Fibroblast of lung (primary cell): ENCODE measurements at regions not wholly inside any gene's neighbourhood (a gene's known extent, or its start where the extent isn't known, plus 50 kb on each side); places are given as distances from the start of the nearest gene placed in this dataset.
"Not testable (repeated sequence)": the region's sequence is repeated elsewhere in the genome, so short reads cannot be mapped to it uniquely, and the experiment has no call there.

Experiments used
- DNase-seq, 2 donors: peaks; one replicate each; pipeline versions ENCODE4 v3.0.0 to v3.0.0-alpha.2; 2010; ENCODE audit warnings: low read depth in 2 of 2
- H2AFZ ChIP-seq: 2 replicates; pipeline ENCODE4 v1.5.1; 2012; ENCODE audit warnings: low read length, control low read depth, inconsistent platforms
- H3K27ac ChIP-seq: 2 replicates; pipeline ENCODE4 v1.5.1; 2011; ENCODE audit warnings: low read length, control low read depth; ENCODE audit not compliant: insufficient read depth
- H3K27me3 ChIP-seq: 2 replicates; pipeline ENCODE4 v1.5.1; 2011; ENCODE audit warnings: mild to moderate bottlenecking, low read length; ENCODE audit not compliant: control insufficient read depth, insufficient read depth
- H3K36me3 ChIP-seq: 2 replicates; pipeline ENCODE4 v1.5.1; 2011; ENCODE audit warnings: low read length; ENCODE audit not compliant: control insufficient read depth, insufficient read depth
- H3K4me1 ChIP-seq: 2 replicates; pipeline ENCODE4 v1.5.1; 2011; ENCODE audit warnings: low read length; ENCODE audit not compliant: control insufficient read depth, insufficient read depth; ENCODE audit errors: extremely low read depth
- H3K4me2 ChIP-seq: 2 replicates; pipeline ENCODE4 v1.5.1; 2011; ENCODE audit warnings: low read length, control low read depth; ENCODE audit not compliant: insufficient read depth; ENCODE audit errors: extremely low read depth
- H3K4me3 ChIP-seq, 4 experiments: fragments of 200-600 bp in 1 of 4; sonication (generic) in 1 of 4; replicated peaks in 1 of 4; 2 replicates each; pipeline ENCODE4 v1.5.1; 2011 to 2016; ENCODE audit warnings: low read length in 4 of 4, low read depth in 3 of 4, mild to moderate bottlenecking in 3 of 4, control low read depth in 2 of 4, inconsistent platforms in 1 of 4, mixed read lengths in 1 of 4; ENCODE audit not compliant: insufficient read depth in 1 of 4; ENCODE audit errors: control extremely low read depth in 1 of 4
- H3K79me2 ChIP-seq: 2 replicates; pipeline ENCODE4 v1.5.1; 2012; ENCODE audit warnings: mild to moderate bottlenecking, low read length, inconsistent platforms; ENCODE audit not compliant: control insufficient read depth, insufficient read depth
- H3K9ac ChIP-seq: 2 replicates; pipeline ENCODE4 v1.5.1; 2011; ENCODE audit warnings: mild to moderate bottlenecking, low read length, control low read depth; ENCODE audit not compliant: insufficient read depth
- H3K9me3 ChIP-seq: 2 replicates; pipeline ENCODE4 v1.5.1; 2012; ENCODE audit warnings: low read depth, low read length; ENCODE audit not compliant: control insufficient read depth, insufficient read depth
- H4K20me1 ChIP-seq: 2 replicates; pipeline ENCODE4 v1.5.1; 2011; ENCODE audit warnings: low read length; ENCODE audit not compliant: control insufficient read depth, insufficient read depth; ENCODE audit errors: extremely low read depth
- CTCF ChIP-seq, 2 donors: IDR thresholded peaks in 1 of 2; conservative IDR thresholded peaks in 1 of 2; 1 replicate in 1 of 2; 2 replicates in 1 of 2; pipeline ENCODE4 v1.5.1; 2011 to 2012; ENCODE audit warnings: low read length in 2 of 2, control low read depth in 1 of 2, inconsistent platforms in 1 of 2, low read depth in 1 of 2, mild to moderate bottlenecking in 1 of 2
- EZH2 ChIP-seq: IDR thresholded peaks from 2 replicates; pipeline ENCODE4 v1.5.1; 2012; ENCODE audit warnings: low read length, control low read depth, mild to moderate bottlenecking; ENCODE audit errors: missing control alignments

- H4K20me1 ChIP-seq = no peaks in the 10 kb centered on the region
- no peak overlapping the region for H3K4me3 ChIP-seq
- no peaks in the 10 kb centered on the region for H3K79me2 ChIP-seq
- no peaks in the 10 kb centered on the region for H3K36me3 ChIP-seq
- H3K4me1 ChIP-seq = no peaks in the 10 kb centered on the region
- H3K27ac ChIP-seq = no peak overlapping the region
- DNase-seq = no peak
- no peak overlapping the region for H3K9ac ChIP-seq
- TF ChIP-seq CTCF (conservative IDR thresholded peaks at IDR 0.05 in 1 of 2, IDR thresholded peaks at IDR 0.05 in 1 of 2; ENCODE audit: low read depth in 1 of 2, low read length in 2 of 2) (no peak), EZH2 (no peak)
- H2AFZ ChIP-seq = no peak overlapping the region
- H3K4me2 ChIP-seq = no peak overlapping the region
- H3K27me3 ChIP-seq = no peaks in the 10 kb centered on the region
- no peaks in the 10 kb centered on the region for H3K9me3 ChIP-seq
Measured at GRCh38 chr20:48360342-48360975, 467.3 kb downstream of the PREX1 start.

- no peak overlapping the region for H3K27ac ChIP-seq
- no peak overlapping the region for H3K9ac ChIP-seq
- TF ChIP-seq CTCF (conservative IDR thresholded peaks at IDR 0.05 in 1 of 2, IDR thresholded peaks at IDR 0.05 in 1 of 2; ENCODE audit: low read depth in 1 of 2, low read length in 2 of 2) (no peak), EZH2 (no peak)
- H3K36me3 ChIP-seq = no peaks in the 10 kb centered on the region
- H3K4me3 ChIP-seq = no peak overlapping the region
- no peak for DNase-seq
- no peak overlapping the region for H3K4me2 ChIP-seq
- no peak overlapping the region for H2AFZ ChIP-seq
- H3K27me3 ChIP-seq = no peaks in the 10 kb centered on the region
- no peaks in the 10 kb centered on the region for H4K20me1 ChIP-seq
- no peaks in the 10 kb centered on the region for H3K4me1 ChIP-seq
- H3K9me3 ChIP-seq = no peaks in the 10 kb centered on the region
- no peaks in the 10 kb centered on the region for H3K79me2 ChIP-seq
Measured at GRCh38 chr20:48359692-48360341, 468.0 kb downstream of the PREX1 start.

- DNase-seq, H3K79me2 ChIP-seq: not testable (repeated sequence)
Measured at GRCh38 chr20:48359055-48359390, 468.8 kb downstream of the PREX1 start.

More at GRCh38 chr20:48359055-48359390, 468.8 kb downstream of the PREX1 start:
- not testable (repeated sequence) for H3K4me1 ChIP-seq, H3K9ac ChIP-seq, H3K4me3 ChIP-seq, H4K20me1 ChIP-seq, H3K27ac ChIP-seq, H3K4me2 ChIP-seq, H2AFZ ChIP-seq, H3K27me3 ChIP-seq, H3K9me3 ChIP-seq, H3K36me3 ChIP-seq
